HEK293 (cell line): ENCODE measurements at regions not wholly inside any gene's neighbourhood (a gene's known extent, or its start where the extent isn't known, plus 50 kb on each side); places are given as distances from the start of the nearest gene placed in this dataset.

ENCODE experiments used
- CTCF ChIA-PET: fragments of 350-600 bp; formaldehyde crosslinking; extraction: SDS; loops from one replicate; lab custom pipeline; 2021; ENCODE audit warnings: antibody characterized with exemption; lab: Yijun Ruan, JAX
- POLR2A ChIA-PET: fragments of 300-600 bp; formaldehyde crosslinking; extraction: SDS; loops from one replicate; lab custom pipeline; 2020; ENCODE audit warnings: antibody characterized with exemption, inconsistent platforms; lab: Yijun Ruan, JAX
- H3K27ac ChIP-seq: fragments of 200-500 bp; sonication (Bioruptor generic); 2 replicates; pipeline ENCODE4 v1.5.1; 2014; ENCODE audit warnings: low read depth, low read length, control low read depth, inconsistent platforms; ENCODE audit errors: extremely low read depth
- H3K36me3 ChIP-seq, 2 experiments: fragments of 200-500 bp in 1 of 2; sonication (Bioruptor generic) in 1 of 2; 1 replicate in 1 of 2; 2 replicates in 1 of 2; pipeline ENCODE4 v1.5.1; 2014 to 2017; ENCODE audit warnings: inconsistent platforms in 2 of 2, low read length in 2 of 2; ENCODE audit not compliant: control insufficient read depth in 2 of 2, insufficient read depth in 1 of 2
- H3K4me1 ChIP-seq: fragments of 200-500 bp; sonication (Bioruptor generic); 2 replicates; pipeline ENCODE4 v1.5.1; 2014; ENCODE audit warnings: mild to moderate bottlenecking, low read length, inconsistent platforms; ENCODE audit not compliant: control insufficient read depth, insufficient read depth
- H3K4me3 ChIP-seq: 2 replicates; pipeline ENCODE4 v1.5.1; 2011; ENCODE audit warnings: low read depth, mild to moderate bottlenecking, control low read depth, low read length, moderate library complexity
- H3K9me3 ChIP-seq: fragments of 200-500 bp; sonication (Bioruptor generic); 2 replicates; pipeline ENCODE4 v1.5.1; 2014; ENCODE audit warnings: low read depth, low read length, inconsistent platforms; ENCODE audit not compliant: control insufficient read depth, insufficient read depth
- AEBP2 ChIP-seq: fragments of 450-650 bp; formaldehyde crosslinking; IDR thresholded peaks from 2 replicates; pipeline ENCODE4 v1.5.1; 2016; ENCODE audit warnings: missing biosample characterization, missing genetic modification characterization, borderline replicate concordance
- ELK4 ChIP-seq: IDR thresholded peaks from 2 replicates; pipeline ENCODE4 v1.6.1; 2011; ENCODE audit warnings: mild to moderate bottlenecking, low read depth, low read length, borderline replicate concordance
- GLIS2 ChIP-seq: fragments of 450-650 bp; formaldehyde crosslinking; IDR thresholded peaks from 2 replicates; pipeline ENCODE4 v1.5.1; 2016; ENCODE audit warnings: missing biosample characterization, missing genetic modification characterization
- HOXC10 ChIP-seq: sonication (generic); formaldehyde crosslinking; IDR thresholded peaks from 2 replicates; pipeline ENCODE4 v1.8.1; 2023; ENCODE audit warnings: mild to moderate bottlenecking, missing genetic modification reagents
- HOXD13 ChIP-seq: sonication (generic); formaldehyde crosslinking; IDR thresholded peaks from 2 replicates; pipeline ENCODE4 v1.8.0; 2022; ENCODE audit warnings: missing genetic modification reagents, borderline replicate concordance
- KLF9 ChIP-seq: fragments of 450-650 bp; formaldehyde crosslinking; IDR thresholded peaks from 2 replicates; pipeline ENCODE4 v1.5.1; 2016; ENCODE audit warnings: missing biosample characterization, missing genetic modification characterization, low read depth
- RBAK ChIP-seq: fragments of 450-650 bp; formaldehyde crosslinking; IDR thresholded peaks from 2 replicates; pipeline ENCODE4 v1.5.1; 2016; ENCODE audit warnings: missing biosample characterization, missing genetic modification characterization
- SP2 ChIP-seq: fragments of 450-650 bp; formaldehyde crosslinking; IDR thresholded peaks from 2 replicates; pipeline ENCODE4 v1.5.1; 2016; ENCODE audit warnings: missing biosample characterization, missing genetic modification characterization
- SP3 ChIP-seq: fragments of 450-650 bp; formaldehyde crosslinking; IDR thresholded peaks from 2 replicates; pipeline ENCODE4 v1.5.1; 2016; ENCODE audit warnings: missing biosample characterization, missing genetic modification characterization
- ZBTB10 ChIP-seq: fragments of 450-650 bp; formaldehyde crosslinking; IDR thresholded peaks from 2 replicates; pipeline ENCODE4 v1.5.1; 2016; ENCODE audit warnings: missing biosample characterization, missing genetic modification characterization
- ZEB2 ChIP-seq: fragments of 450-650 bp; formaldehyde crosslinking; IDR thresholded peaks from 2 replicates; pipeline ENCODE4 v1.5.1; 2016; ENCODE audit warnings: missing biosample characterization, missing genetic modification characterization
- ZFHX2 ChIP-seq: fragments of 450-650 bp; formaldehyde crosslinking; conservative IDR thresholded peaks from 2 replicates; pipeline ENCODE4 v1.5.1; 2016; ENCODE audit warnings: missing biosample characterization, missing genetic modification characterization
- ZIC2 ChIP-seq: fragments of 450-650 bp; formaldehyde crosslinking; IDR thresholded peaks from 2 replicates; pipeline ENCODE4 v1.5.1; 2016; ENCODE audit warnings: missing biosample characterization, missing genetic modification characterization
- ZNF114 ChIP-seq: fragments of 450-650 bp; formaldehyde crosslinking; IDR thresholded peaks from 2 replicates; pipeline ENCODE4 v1.5.0; 2017; ENCODE audit warnings: missing biosample characterization, missing genetic modification characterization
- ZNF121 ChIP-seq: fragments of 450-650 bp; formaldehyde crosslinking; IDR thresholded peaks from 2 replicates; pipeline ENCODE4 v1.5.1; 2016; ENCODE audit warnings: missing biosample characterization, missing genetic modification characterization
- ZNF138 ChIP-seq: fragments of 450-650 bp; formaldehyde crosslinking; IDR thresholded peaks from 2 replicates; pipeline ENCODE4 v1.5.1; 2016; ENCODE audit warnings: missing biosample characterization, missing genetic modification characterization, borderline replicate concordance
- ZNF202 ChIP-seq: fragments of 450-650 bp; formaldehyde crosslinking; IDR thresholded peaks from 2 replicates; pipeline ENCODE4 v1.5.1; 2016; ENCODE audit warnings: missing biosample characterization, missing genetic modification characterization, borderline replicate concordance
- ZNF223 ChIP-seq: fragments of 450-650 bp; formaldehyde crosslinking; IDR thresholded peaks from 2 replicates; pipeline ENCODE4 v1.5.1; 2016; ENCODE audit warnings: missing biosample characterization, missing genetic modification characterization
- ZNF394 ChIP-seq: fragments of 450-650 bp; formaldehyde crosslinking; IDR thresholded peaks from 2 replicates; pipeline ENCODE4 v1.5.1; 2016; ENCODE audit warnings: missing biosample characterization, missing genetic modification characterization, mild to moderate bottlenecking, moderate library complexity, borderline replicate concordance
- ZNF530 ChIP-seq: fragments of 450-650 bp; formaldehyde crosslinking; IDR thresholded peaks from 2 replicates; pipeline ENCODE4 v1.5.1; 2016; ENCODE audit warnings: low read depth, missing biosample characterization, missing genetic modification characterization
- ZNF544 ChIP-seq: fragments of 450-650 bp; formaldehyde crosslinking; IDR thresholded peaks from 2 replicates; pipeline ENCODE4 v1.5.0; 2017; ENCODE audit warnings: missing biosample characterization, missing genetic modification characterization
- ZNF549 ChIP-seq: fragments of 450-650 bp; IDR thresholded peaks from 2 replicates; pipeline ENCODE4 v1.5.1; 2018; ENCODE audit warnings: missing biosample characterization, missing genetic modification characterization, mild to moderate bottlenecking, inconsistent platforms, moderate library complexity
- ZNF560 ChIP-seq: fragments of 450-650 bp; formaldehyde crosslinking; IDR thresholded peaks from 2 replicates; pipeline ENCODE4 v1.5.1; 2017; ENCODE audit warnings: missing biosample characterization, missing genetic modification characterization, borderline replicate concordance
- ZNF571 ChIP-seq: fragments of 450-650 bp; formaldehyde crosslinking; IDR thresholded peaks from 2 replicates; pipeline ENCODE4 v1.5.0; 2017; ENCODE audit warnings: missing biosample characterization, missing genetic modification characterization
- ZNF658 ChIP-seq: fragments of 450-650 bp; formaldehyde crosslinking; IDR thresholded peaks from 2 replicates; pipeline ENCODE4; 2016; ENCODE audit warnings: missing biosample characterization, missing genetic modification characterization
- ZNF701 ChIP-seq: fragments of 450-650 bp; formaldehyde crosslinking; IDR thresholded peaks from 2 replicates; pipeline ENCODE4 v1.5.1; 2016; ENCODE audit warnings: missing biosample characterization, missing genetic modification characterization
- ZNF76 ChIP-seq: fragments of 450-650 bp; formaldehyde crosslinking; IDR thresholded peaks from 2 replicates; pipeline ENCODE4; 2016; ENCODE audit warnings: low read depth, missing biosample characterization, missing genetic modification characterization, borderline replicate concordance
- ZNF792 ChIP-seq: fragments of 450-650 bp; formaldehyde crosslinking; IDR thresholded peaks from 2 replicates; pipeline ENCODE4 v1.5.1; 2016; ENCODE audit warnings: missing biosample characterization, missing genetic modification characterization
- ZNF830 ChIP-seq: fragments of 450-650 bp; IDR thresholded peaks from 2 replicates; pipeline ENCODE4 v1.5.0; 2018; ENCODE audit warnings: missing biosample characterization, missing genetic modification characterization, low read depth, mild to moderate bottlenecking, moderate library complexity
- ZSCAN16 ChIP-seq: fragments of 450-650 bp; formaldehyde crosslinking; IDR thresholded peaks from 2 replicates; pipeline ENCODE4 v1.5.1; 2016; ENCODE audit warnings: missing biosample characterization, missing genetic modification characterization

GRCh38 chr10:56487746-56488145, 126.7 kb upstream of the ZWINT start:
- no peak overlapping the region for H3K27ac ChIP-seq
- H3K4me3 ChIP-seq, result no peak overlapping the region
- no peaks in the 10 kb centered on the region for H3K36me3 ChIP-seq
- H3K9me3 ChIP-seq, result no peaks in the 10 kb centered on the region
- CTCF ChIA-PET, result no interaction called here
- no peak for TF ChIP-seq ZSCAN16 (tag by site-specific recombination)
- no peak for TF ChIP-seq SP3 (tag by site-specific recombination)
- no peak for TF ChIP-seq ZNF792 (tag by site-specific recombination)
- TF ChIP-seq ZNF549 (tag by site-specific recombination), result no peak
- TF ChIP-seq ZNF138 (tag by site-specific recombination), result no peak
- TF ChIP-seq ZNF202, result no peak
- TF ChIP-seq ZNF560, result no peak
- TF ChIP-seq ZNF530 (tag by site-specific recombination), result no peak
- TF ChIP-seq ZNF76 (tag by site-specific recombination), result no peak
- no peak for TF ChIP-seq HOXC10 (CRISPR knock-in tag)
- TF ChIP-seq ZFHX2 (tag by site-specific recombination), result no peak
- no peak for TF ChIP-seq SP2 (tag by site-specific recombination)
- TF ChIP-seq ZIC2 (tag by site-specific recombination), result no peak
- no peak for TF ChIP-seq GLIS2 (tag by site-specific recombination)
- TF ChIP-seq ZNF544, result no peak
- TF ChIP-seq ELK4, result no peak
- no peak for TF ChIP-seq ZNF114
- no peak for TF ChIP-seq ZNF394 (tag by site-specific recombination)
- TF ChIP-seq ZNF830 (tag by site-specific recombination), result no peak
- POLR2A ChIA-PET, result no interaction called here
- H3K4me1 ChIP-seq, result no peaks in the 10 kb centered on the region

GRCh38 chr10:56481521-56482091, 120.5 kb upstream of the ZWINT start:
- POLR2A ChIA-PET, result no interaction called here
- H3K9me3 ChIP-seq, result no peaks in the 10 kb centered on the region
- H3K36me3 ChIP-seq, result no peaks in the 10 kb centered on the region
- TF ChIP-seq ZNF202 (no peak), AEBP2 (no peak), ZNF658 (no peak), ZNF701 (tag by site-specific recombination) (no peak), RBAK (tag by site-specific recombination) (no peak), ZNF121 (tag by site-specific recombination) (no peak), HOXD13 (CRISPR knock-in tag) (no peak), ZBTB10 (no peak), ZNF223 (tag by site-specific recombination) (no peak), ZEB2 (no peak), KLF9 (tag by site-specific recombination) (no peak), ZNF571 (tag by site-specific recombination) (no peak)
- H3K4me3 ChIP-seq, result no peak overlapping the region
- no peak overlapping the region for H3K27ac ChIP-seq
- CTCF ChIA-PET, result no interaction called here
- H3K4me1 ChIP-seq, result no peaks in the 10 kb centered on the region
